HEK293T (cell line): ENCODE measurements at regions not wholly inside any gene's neighbourhood (a gene's known extent, or its start where the extent isn't known, plus 50 kb on each side); places are given as distances from the start of the nearest gene placed in this dataset.

Experiments
- CTCF ChIA-PET: fragments of 350-600 bp; formaldehyde crosslinking; extraction: SDS; loops from one replicate; lab custom pipeline; 2021; ENCODE audit warnings: antibody characterized with exemption, inconsistent platforms; lab: Yijun Ruan, JAX
- POLR2A ChIA-PET: fragments of 350-600 bp; formaldehyde crosslinking; extraction: SDS; loops from one replicate; lab custom pipeline; 2020; ENCODE audit warnings: antibody characterized with exemption, inconsistent platforms; lab: Yijun Ruan, JAX
- DNase-seq: peaks from one replicate; pipeline ENCODE4 v3.0.0; 2012; ENCODE audit warnings: mixed read lengths; ENCODE audit errors: extremely low spot score
- ARNT ChIP-seq: fragments of 450-650 bp; IDR thresholded peaks from 2 replicates; pipeline ENCODE4 v1.6.1; 2017; ENCODE audit warnings: mild to moderate bottlenecking
- BHLHE40 ChIP-seq: fragments of 450-650 bp; IDR thresholded peaks from 2 replicates; pipeline ENCODE4 v1.6.1; 2016; ENCODE audit warnings: mild to moderate bottlenecking, moderate library complexity, borderline replicate concordance
- CTBP1 ChIP-seq: fragments of 450-650 bp; IDR thresholded peaks from 2 replicates; pipeline ENCODE4 v1.6.1; 2016; ENCODE audit warnings: borderline replicate concordance
- ELF4 ChIP-seq: fragments of 450-650 bp; IDR thresholded peaks from 2 replicates; pipeline ENCODE4 v1.6.1; 2017; ENCODE audit warnings: antibody characterized with exemption
- FOXA1 ChIP-seq: fragments of 450-650 bp; IDR thresholded peaks from 2 replicates; pipeline ENCODE4 v1.6.1; 2016; ENCODE audit warnings: mild to moderate bottlenecking
- FOXK2 ChIP-seq: fragments of 450-650 bp; IDR thresholded peaks from 2 replicates; pipeline ENCODE4 v1.6.1; 2016; ENCODE audit warnings: mild to moderate bottlenecking
- FOXM1 ChIP-seq: fragments of 450-650 bp; IDR thresholded peaks from 2 replicates; pipeline ENCODE4 v1.6.1; 2017; ENCODE audit warnings: mild to moderate bottlenecking, borderline replicate concordance
- HDGF ChIP-seq: fragments of 450-650 bp; IDR thresholded peaks from 2 replicates; pipeline ENCODE4 v1.6.1; 2017; ENCODE audit warnings: antibody characterized with exemption, borderline replicate concordance
- L3MBTL2 ChIP-seq: fragments of 450-650 bp; conservative IDR thresholded peaks from 2 replicates; pipeline ENCODE4 v1.6.1; 2016; ENCODE audit warnings: mild to moderate bottlenecking
- LEF1 ChIP-seq: fragments of 450-650 bp; IDR thresholded peaks from 2 replicates; pipeline ENCODE4 v1.6.1; 2017; ENCODE audit warnings: mild to moderate bottlenecking, borderline replicate concordance
- NFRKB ChIP-seq: fragments of 450-650 bp; IDR thresholded peaks from 2 replicates; pipeline ENCODE4 v1.6.1; 2016; ENCODE audit warnings: mild to moderate bottlenecking, moderate library complexity
- PKNOX1 ChIP-seq: fragments of 450-650 bp; IDR thresholded peaks from 2 replicates; pipeline ENCODE4 v1.6.1; 2016
- SP1 ChIP-seq: fragments of 450-650 bp; IDR thresholded peaks from 2 replicates; pipeline ENCODE4 v1.6.1; 2017
- SUZ12 ChIP-seq: fragments of 450-650 bp; IDR thresholded peaks from 2 replicates; pipeline ENCODE4 v1.6.1; 2016; ENCODE audit warnings: mild to moderate bottlenecking
- TARDBP ChIP-seq: fragments of 450-650 bp; IDR thresholded peaks from 2 replicates; pipeline ENCODE4 v1.6.1; 2016
- ZNF384 ChIP-seq: fragments of 450-650 bp; IDR thresholded peaks from 2 replicates; pipeline ENCODE4 v1.6.1; 2016

- POLR2A ChIA-PET = no interaction called here
- TF ChIP-seq LEF1 = no peak
- TF ChIP-seq FOXK2 = no peak
- TF ChIP-seq L3MBTL2 = no peak
- no peak for TF ChIP-seq ARNT
- CTCF ChIA-PET = no interaction called here
- no peak for DNase-seq
These were observed 234.3 kb downstream of the ETAA1 start for GRCh38 chr2:67631483-67631882.

- TF ChIP-seq TARDBP = no peak
- TF ChIP-seq FOXK2 = no peak
- no peak for TF ChIP-seq SUZ12
- TF ChIP-seq FOXM1 = no peak
- TF ChIP-seq FOXA1 = no peak
- TF ChIP-seq ARNT = no peak
- no peak for TF ChIP-seq NFRKB
- TF ChIP-seq L3MBTL2 = no peak
- TF ChIP-seq PKNOX1 = no peak
- no peak for TF ChIP-seq ELF4
- TF ChIP-seq BHLHE40 = no peak
- no peak for TF ChIP-seq HDGF
- no peak for TF ChIP-seq LEF1
- no peak for TF ChIP-seq CTBP1
- TF ChIP-seq SP1 = no peak
- CTCF ChIA-PET = no interaction called here
- no peak for DNase-seq
- POLR2A ChIA-PET = no interaction called here
These were observed 236.2 kb downstream of the ETAA1 start for GRCh38 chr2:67633212-67633856.

- DNase-seq = no peak
- no peak for TF ChIP-seq PKNOX1
- no peak for TF ChIP-seq BHLHE40
- TF ChIP-seq LEF1 = no peak
- TF ChIP-seq TARDBP = no peak
- no peak for TF ChIP-seq ZNF384
- ChIA-PET POLR2A (no interaction called here), CTCF (interaction anchor here (0.9 kb wide), 1 partner anchor 11 kb away, joined by 3 read pairs; no protein-coding TSS in a partner anchor)
These were observed 241.0 kb downstream of the ETAA1 start for GRCh38 chr2:67638146-67638545.

- CTCF ChIA-PET = interaction anchor here (0.9 to 1.2 kb wide), 2 partner anchors 9 to 408 kb away, joined by 3 read pairs; no protein-coding TSS in a partner anchor
These were observed 244.3 kb downstream of the ETAA1 start for GRCh38 chr2:67641312-67642045.

GRCh38 chr2:67642046-67642382, 244.9 kb downstream of the ETAA1 start:
- POLR2A ChIA-PET = no interaction called here
- DNase-seq = peak; percentile 8
- peak; percentile 14; the same call in 1 of the 2 replicates for TF ChIP-seq PKNOX1
- TF ChIP-seq ARNT = no peak
- CTCF ChIA-PET = no interaction called here

More at GRCh38 chr2:67641312-67642045, 244.3 kb downstream of the ETAA1 start:
- no peak for DNase-seq
- POLR2A ChIA-PET = no interaction called here
- TF ChIP-seq TARDBP = no peak
- no peak for TF ChIP-seq SP1
- TF ChIP-seq SUZ12 = no peak
- no peak for TF ChIP-seq LEF1
- TF ChIP-seq ARNT = no peak
- no peak for TF ChIP-seq PKNOX1
- no peak for TF ChIP-seq FOXA1
- TF ChIP-seq CTBP1 = no peak
- TF ChIP-seq BHLHE40 = no peak
- TF ChIP-seq ELF4 = no peak
- TF ChIP-seq FOXK2 = no peak
- no peak for TF ChIP-seq FOXM1
- no peak for TF ChIP-seq HDGF
- TF ChIP-seq ZNF384 = no peak
- TF ChIP-seq NFRKB = no peak

GRCh38 chr2:67642961-67643360, 245.8 kb downstream of the ETAA1 start:
- POLR2A ChIA-PET = no interaction called here
- CTCF ChIA-PET = no interaction called here
- TF ChIP-seq FOXK2 (no peak), ELF4 (no peak), FOXA1 (no peak), PKNOX1 (no peak), CTBP1 (no peak), SP1 (no peak), ZNF384 (no peak)
- DNase-seq = no peak
